ENCODE measurements at regions not wholly inside any gene's neighbourhood (a gene's known extent, or its start where the extent isn't known, plus 50 kb on each side); places are given as distances from the start of the nearest gene placed in this dataset.
"Not testable (repeated sequence)": the region's sequence is repeated elsewhere in the genome, so short reads cannot be mapped to it uniquely, and the experiment has no call there.

DNA sequence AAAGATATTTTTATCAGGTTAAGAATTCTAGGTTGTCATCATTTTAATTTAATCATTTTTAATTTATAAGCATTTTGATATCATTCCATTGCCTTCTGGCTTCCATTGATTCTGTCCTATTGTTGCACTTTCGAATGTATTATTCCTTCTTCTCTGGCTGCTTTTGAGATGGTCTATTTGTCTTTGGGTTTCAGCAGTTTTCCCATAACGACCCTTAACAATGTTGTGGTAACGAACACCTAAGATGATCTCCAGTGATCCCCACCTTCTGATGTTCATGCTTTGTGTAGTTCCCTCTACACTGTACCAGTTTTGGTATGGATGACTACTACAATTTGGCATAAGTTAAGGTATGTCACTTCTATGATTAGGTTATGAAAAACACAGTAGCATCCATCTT, 59.9 kb downstream of the MINAR1 start:
- no peak for DNase-seq

DNA sequence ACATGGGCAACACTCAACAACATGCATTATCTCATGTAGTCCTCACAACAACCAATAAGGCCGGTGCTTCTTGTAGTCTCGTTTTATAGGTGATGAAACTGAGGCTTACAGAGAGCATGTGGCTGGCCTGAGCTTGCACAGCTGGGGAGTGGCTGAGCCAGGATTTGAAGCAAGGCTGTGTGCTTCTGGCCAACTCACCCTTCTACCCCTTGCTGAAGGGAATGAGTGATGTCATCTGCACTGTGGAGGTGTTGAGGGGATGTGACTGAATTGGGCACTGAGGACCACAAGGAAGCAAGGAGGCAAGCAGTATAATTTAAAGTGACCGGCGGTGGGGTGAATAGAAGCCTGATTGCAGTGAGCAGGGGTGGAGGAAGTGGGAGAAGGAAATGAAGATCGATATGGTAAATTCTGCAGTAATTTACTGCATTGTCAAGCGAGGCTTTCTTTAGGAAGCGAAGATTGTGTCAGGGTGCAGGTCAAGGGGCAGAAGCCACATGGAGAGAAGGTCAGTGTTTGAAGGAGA, 62.3 kb downstream of the MINAR1 start:
- DNase-seq = no peak

GRCh38 chr15:79494963-79495755, 63.0 kb downstream of the MINAR1 start:
- no peak for DNase-seq

- DNase-seq = no peak
These were observed 63.6 kb downstream of the MINAR1 start for GRCh38 chr15:79495775-79496174.

GRCh38 chr15:79496838-79497237, 64.7 kb downstream of the MINAR1 start:
- DNase-seq = no peak

DNA sequence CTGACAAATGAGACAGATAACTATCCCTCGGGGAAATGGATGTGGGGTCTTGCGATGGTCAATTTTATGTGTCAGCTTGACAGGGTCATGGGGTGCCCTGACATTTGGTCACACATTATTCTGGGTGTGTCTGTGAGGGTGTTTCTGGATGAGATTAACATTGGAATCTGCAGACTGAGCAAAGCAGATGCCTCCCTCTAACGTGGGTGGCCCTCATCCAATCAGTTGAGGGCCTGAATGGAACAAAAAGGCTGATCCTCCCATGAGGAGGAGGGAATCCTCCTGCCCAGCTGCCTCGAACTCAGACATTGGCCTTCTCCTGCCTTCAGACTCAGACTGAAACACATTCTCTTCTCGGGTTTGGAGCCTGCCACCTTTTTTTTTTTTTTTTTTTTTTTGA, 69.0 kb downstream of the MINAR1 start:
- no peak for DNase-seq

DNA sequence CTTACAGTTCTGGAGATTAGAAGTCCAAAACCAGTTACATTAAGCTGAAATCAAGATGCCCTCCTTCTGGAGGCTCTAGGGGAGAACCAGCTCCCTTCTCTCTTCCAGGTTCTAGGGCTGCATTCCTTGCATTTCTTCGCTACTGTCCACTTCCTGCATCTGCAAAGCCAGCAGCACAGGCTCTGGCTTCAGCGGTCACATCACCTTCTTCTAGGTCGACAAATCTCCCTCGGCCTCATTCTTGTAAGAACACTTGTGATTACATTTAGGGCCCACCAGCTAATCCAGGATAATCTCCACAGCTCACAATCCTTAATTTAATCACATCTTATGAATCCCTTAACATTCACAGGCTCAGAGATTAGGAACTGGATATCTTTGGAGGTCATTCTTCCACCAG, 73.8 kb downstream of the MINAR1 start:
- no peak for DNase-seq

DNA sequence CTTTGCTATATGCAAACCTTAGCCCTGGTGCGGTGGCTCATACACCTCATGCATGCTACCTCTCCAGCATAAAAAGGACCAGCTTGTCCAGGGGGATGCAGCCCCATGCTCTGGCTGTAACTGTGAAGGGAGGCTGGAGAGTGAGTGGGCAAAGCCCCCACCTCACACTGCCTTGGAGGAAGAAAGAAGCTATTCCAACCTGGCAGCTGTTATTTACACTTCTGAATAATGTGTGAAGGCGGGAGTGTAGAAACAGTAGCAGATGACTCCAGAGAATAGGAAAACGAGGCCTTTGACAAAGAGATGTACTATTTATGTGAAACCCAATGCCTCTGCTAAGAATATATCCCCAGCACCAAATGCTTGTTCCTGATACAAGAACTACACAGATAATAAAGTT, 80.7 kb downstream of the MINAR1 start:
- not testable (repeated sequence) for DNase-seq

GRCh38 chr15:79513417-79513816, 81.3 kb downstream of the MINAR1 start:
- DNase-seq = no peak

DNA sequence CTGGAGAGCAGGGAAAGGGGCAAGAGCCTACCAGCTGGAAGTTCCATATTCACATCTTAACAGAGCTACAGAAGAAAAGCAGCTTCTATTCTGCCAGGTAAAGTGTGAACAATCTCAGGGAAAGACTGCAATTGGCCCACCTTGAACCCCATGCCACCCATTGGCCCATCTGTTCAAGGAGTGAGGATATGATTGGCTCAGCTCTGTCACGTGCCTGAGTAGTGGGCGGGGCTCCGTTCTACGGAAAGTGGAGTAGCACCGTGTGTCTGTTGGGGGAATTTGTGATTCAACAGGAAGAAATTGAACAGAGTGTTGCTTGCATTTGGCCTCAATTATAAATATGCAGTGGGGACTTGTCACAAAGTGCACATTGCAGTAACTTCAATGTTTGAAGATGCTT, 81.8 kb downstream of the MINAR1 start:
- no peak for DNase-seq

DNA sequence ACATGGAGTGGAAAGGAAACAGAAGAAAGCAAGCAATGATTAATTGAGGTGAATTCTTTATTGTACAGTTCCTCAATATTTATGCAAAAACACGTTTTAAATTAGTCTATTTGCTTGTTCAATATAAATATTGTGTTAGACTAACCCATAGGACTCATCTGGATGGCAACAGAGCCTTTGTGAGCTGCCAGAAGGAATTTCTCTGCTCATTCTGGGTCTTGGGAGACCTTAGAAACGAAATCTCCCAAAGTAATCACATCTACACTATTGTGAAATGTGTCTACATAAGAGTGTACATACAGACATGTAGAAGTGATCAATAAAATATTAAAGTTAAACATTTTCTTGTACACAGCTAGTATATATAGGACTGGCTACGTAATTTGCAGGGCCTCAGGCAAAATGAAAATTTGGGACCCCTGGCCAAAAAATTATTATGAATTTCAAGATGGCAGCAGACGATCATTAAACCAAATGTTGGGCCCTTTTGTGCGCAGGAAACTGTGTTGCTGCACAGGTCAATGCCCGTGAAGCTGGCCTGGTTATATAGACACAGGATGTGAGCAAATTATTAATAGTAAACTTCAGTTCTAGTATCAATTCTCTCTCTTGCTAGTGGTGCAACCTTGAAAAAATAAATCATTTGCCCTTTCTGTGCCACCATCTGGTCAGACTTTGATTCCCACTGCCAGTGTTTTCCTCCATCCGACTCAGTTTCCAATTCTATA, 83.3 kb downstream of the MINAR1 start:
- DNase-seq = no peak

GRCh38 chr15:79516155-79516554, 84.0 kb downstream of the MINAR1 start:
- no peak for DNase-seq

DNA sequence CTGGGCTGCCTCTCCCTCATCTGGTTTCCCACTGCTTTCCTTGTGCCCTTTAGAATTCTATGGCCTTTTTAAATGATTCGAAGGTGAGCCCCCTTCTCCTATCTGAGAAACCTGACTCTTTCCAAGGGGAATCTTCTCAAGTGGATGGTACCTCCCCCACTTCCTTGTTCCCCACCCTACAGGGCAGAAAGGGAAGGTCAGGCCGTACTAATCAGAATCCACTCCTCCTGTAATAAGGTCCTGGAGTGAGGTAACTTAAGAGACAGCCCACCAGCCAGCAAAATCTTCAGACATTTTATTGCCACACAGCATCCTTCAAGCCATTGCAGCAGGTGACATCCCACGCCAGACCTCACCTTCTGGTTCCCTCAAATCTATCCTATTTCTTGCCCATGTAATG, 84.5 kb downstream of the MINAR1 start:
- DNase-seq = no peak

- no peak for DNase-seq
These were observed 87.5 kb downstream of the MINAR1 start for GRCh38 chr15:79519628-79520027.

GRCh38 chr15:79520654-79521053, 88.5 kb downstream of the MINAR1 start:
- no peak for DNase-seq

GRCh38 chr15:79522656-79523055, 90.5 kb downstream of the MINAR1 start:
- no peak for DNase-seq

DNA sequence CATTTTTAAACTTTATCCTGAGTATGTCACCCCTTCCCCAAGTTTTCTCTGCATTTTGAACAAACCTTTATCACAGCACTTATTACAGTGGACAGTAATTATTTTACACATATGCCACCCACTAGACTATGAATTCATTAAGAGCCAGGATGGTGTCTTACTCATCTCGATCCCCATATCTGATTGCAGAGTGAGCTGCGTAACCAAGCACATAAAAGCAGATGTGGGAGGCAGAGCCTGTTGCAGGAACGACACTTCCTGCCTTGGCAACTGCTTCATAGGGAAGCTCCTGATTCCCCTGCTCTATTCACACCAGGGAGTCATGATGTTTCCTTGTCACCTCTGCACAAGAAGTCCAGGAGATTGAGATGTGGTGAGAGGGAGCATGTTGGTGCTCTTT, 91.1 kb downstream of the MINAR1 start:
- no peak for DNase-seq

- DNase-seq = no peak
These were observed 92.4 kb downstream of the MINAR1 start for GRCh38 chr15:79524531-79524930.

GRCh38 chr15:79526376-79526775, 94.2 kb downstream of the MINAR1 start:
- no peak for DNase-seq

DNA sequence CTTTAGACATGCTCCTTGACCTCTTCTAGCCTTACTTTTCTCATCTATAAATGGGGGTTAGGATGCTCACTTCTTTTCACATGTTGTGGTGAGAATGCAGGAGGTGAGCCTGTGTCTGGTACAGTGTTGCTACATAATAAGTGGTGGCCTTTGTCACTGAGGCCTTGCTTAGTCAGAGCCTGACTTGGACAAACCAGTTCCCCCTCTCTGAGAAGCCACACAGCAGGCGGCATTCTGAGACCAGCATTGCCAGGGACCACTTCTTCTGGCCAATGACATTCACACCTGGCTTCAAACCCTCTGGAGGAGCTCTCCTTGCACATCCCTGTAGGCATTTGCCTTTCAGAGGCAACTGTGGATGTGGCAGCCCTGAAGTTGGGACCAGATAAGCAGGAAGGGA, 95.7 kb downstream of the MINAR1 start:
- no peak for DNase-seq

- DNase-seq = no peak
These were observed 97.1 kb downstream of the MINAR1 start for GRCh38 chr15:79529157-79529785.

GRCh38 chr15:79535536-79535935, 103.4 kb downstream of the MINAR1 start:
- DNase-seq = no peak

GRCh38 chr15:79538527-79538926, 106.4 kb downstream of the MINAR1 start:
- DNase-seq = no peak

- DNase-seq = no peak
These were observed 107.3 kb downstream of the MINAR1 start for GRCh38 chr15:79539401-79539800.

Measured in CD4-positive, alpha-beta T cell treated with Interleukin-10 for 1 hour (primary cell).